Nephron (organoid): ENCODE measurements at regions not wholly inside any gene's neighbourhood (a gene's known extent, or its start where the extent isn't known, plus 50 kb on each side); places are given as distances from the start of the nearest gene placed in this dataset.

Experiments
- H3K27ac Mint-ChIP-seq, 3 experiments: 2 replicates each; pipeline ENCODE4 v1.8.0; 2020; ENCODE audit warnings: mixed read lengths in 3 of 3, mild to moderate bottlenecking in 2 of 3, moderate library complexity in 1 of 3
- H3K27me3 Mint-ChIP-seq: 2 replicates; pipeline ENCODE4 v1.8.0; 2021; ENCODE audit warnings: low read depth, mild to moderate bottlenecking, moderate library complexity, mixed read lengths
- H3K36me3 Mint-ChIP-seq: 2 replicates; pipeline ENCODE4 v1.8.0; 2020; ENCODE audit warnings: low read depth, mixed read lengths
- H3K4me1 Mint-ChIP-seq: 2 replicates; pipeline ENCODE4 v1.8.0; 2020; ENCODE audit warnings: mixed read lengths
- H3K4me3 Mint-ChIP-seq, 3 experiments: 2 replicates each; pipeline ENCODE4 v1.8.0; 2020; ENCODE audit warnings: mild to moderate bottlenecking in 3 of 3, mixed read lengths in 3 of 3, moderate library complexity in 2 of 3
- H3K9me3 Mint-ChIP-seq: 2 replicates; pipeline ENCODE4 v1.8.0; 2020; ENCODE audit warnings: mixed read lengths
- TF ChIP-seq, protein P1 (sequence below), 3 experiments: fragments of 200-600 bp; sonication (generic); IDR thresholded peaks; one replicate each; pipeline ENCODE4 v1.5.0; 2021; ENCODE audit warnings: antibody characterized with exemption in 3 of 3; ENCODE audit not compliant: unreplicated experiment in 3 of 3

DNA sequence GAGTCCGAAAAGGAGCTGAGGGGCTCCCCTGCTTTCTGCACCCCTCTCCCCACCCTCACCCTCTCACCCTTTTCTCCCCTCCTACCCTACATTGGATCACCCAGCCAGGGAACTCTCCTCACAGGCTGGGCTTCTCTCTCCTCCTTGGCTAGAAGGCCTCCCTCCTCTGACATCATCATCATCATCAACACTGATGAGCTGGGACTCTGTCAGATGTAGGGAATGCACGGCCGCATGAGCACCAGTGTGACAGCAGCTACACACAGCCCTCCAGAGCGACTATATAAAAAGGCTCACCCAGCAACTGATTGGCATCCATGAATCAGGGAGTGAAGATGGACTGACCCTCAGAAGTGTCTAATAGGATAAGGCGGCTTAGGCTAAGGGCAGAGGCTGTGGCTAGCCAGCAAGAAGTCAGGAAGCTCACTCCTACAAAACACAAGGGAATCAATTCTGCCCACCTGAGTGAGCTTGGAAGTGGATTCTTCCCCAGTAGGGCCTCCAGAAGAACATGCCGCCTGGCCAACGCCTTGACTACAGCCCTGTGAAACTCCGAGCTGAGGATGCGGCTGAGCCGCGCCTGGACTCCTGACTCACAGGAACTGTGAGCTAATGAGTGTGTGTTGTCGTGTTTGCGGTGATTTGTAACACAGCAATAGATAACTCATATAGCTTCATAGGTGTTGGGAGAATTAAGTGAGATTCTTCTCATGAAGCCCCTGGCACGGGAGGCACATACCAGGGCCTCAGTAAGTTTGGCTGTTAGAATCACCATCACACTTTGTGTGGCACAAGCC is 147.6 kb downstream of the FAM43A start:
- H3K4me3 Mint-ChIP-seq, result no peak overlapping the region
- no peak overlapping the region for H3K27ac Mint-ChIP-seq
- peaks cover 4% of the 10 kb centered on the region for H3K27me3 Mint-ChIP-seq
- H3K9me3 Mint-ChIP-seq, result peaks cover 3% of the 10 kb centered on the region
- H3K36me3 Mint-ChIP-seq, result no peaks in the 10 kb centered on the region
- no peaks in the 10 kb centered on the region for H3K4me1 Mint-ChIP-seq
- TF ChIP-seq, protein P1, sequence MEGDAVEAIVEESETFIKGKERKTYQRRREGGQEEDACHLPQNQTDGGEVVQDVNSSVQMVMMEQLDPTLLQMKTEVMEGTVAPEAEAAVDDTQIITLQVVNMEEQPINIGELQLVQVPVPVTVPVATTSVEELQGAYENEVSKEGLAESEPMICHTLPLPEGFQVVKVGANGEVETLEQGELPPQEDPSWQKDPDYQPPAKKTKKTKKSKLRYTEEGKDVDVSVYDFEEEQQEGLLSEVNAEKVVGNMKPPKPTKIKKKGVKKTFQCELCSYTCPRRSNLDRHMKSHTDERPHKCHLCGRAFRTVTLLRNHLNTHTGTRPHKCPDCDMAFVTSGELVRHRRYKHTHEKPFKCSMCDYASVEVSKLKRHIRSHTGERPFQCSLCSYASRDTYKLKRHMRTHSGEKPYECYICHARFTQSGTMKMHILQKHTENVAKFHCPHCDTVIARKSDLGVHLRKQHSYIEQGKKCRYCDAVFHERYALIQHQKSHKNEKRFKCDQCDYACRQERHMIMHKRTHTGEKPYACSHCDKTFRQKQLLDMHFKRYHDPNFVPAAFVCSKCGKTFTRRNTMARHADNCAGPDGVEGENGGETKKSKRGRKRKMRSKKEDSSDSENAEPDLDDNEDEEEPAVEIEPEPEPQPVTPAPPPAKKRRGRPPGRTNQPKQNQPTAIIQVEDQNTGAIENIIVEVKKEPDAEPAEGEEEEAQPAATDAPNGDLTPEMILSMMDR (IDR thresholded peaks at IDR 0.05; ENCODE audit: unreplicated experiment in 3 of 3), result no peak

DNA sequence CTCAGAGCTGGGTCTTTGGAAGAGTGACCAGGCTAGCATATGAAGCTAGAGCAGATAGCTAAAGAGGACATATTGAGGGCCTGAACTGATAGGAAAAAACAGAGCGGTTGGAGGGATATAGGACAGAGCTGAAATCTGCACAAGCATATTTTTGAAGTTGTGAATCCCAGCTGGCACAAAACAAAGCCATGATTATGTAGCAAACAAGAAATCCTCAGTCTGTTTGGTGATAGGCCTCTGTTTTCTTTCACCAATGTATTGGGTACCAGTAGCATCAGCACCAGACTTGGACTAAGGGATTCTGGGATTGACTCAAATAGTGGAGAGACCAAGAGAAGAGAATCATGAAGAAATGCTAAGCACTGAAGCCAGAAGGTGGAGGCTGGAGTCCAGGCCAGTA is 151.0 kb downstream of the FAM43A start:
- TF ChIP-seq, protein P1 (IDR thresholded peaks at IDR 0.05; ENCODE audit: unreplicated experiment in 3 of 3), result no peak
- Mint-ChIP-seq H3K4me1 (no peaks in the 10 kb centered on the region), H3K9me3 (no peaks in the 10 kb centered on the region), H3K4me3 (no peak overlapping the region), H3K27me3 (peaks cover 4% of the 10 kb centered on the region), H3K36me3 (no peaks in the 10 kb centered on the region), H3K27ac (no peak overlapping the region)

DNA sequence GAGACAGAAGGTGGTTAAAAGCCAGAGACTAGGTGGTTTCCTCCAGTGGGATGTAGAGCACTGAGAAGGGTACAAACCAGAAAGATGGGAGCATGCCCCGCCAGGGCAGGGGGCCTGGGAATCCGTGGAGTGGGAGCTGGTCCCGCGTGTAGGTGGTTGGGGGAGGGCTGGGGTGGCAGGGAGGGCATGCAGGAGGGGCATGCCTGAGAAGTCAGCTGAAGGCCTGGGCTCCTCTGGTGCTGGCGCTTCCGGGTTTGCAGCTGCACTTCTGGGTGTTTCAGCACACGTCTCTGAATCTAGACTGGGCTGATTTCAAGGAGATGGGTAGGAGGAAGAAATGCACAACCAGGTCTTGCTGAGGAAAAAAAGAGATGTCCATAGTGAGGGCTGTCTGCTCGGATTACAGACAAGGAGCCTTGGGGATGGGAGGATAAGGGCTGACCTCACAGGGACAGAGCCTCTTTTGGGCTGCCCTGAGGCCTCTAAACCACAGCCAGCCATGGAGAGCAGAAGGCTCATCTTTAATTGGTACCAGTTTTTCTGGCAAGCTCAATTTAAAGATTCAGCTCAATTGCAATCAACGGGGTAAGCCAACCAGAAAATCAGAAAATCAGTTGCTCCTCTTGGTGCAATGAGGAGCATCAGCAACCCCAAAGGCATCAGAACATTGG is 151.9 kb downstream of the FAM43A start:
- Mint-ChIP-seq H3K4me1 (no peaks in the 10 kb centered on the region), H3K27me3 (peaks cover 4% of the 10 kb centered on the region), H3K27ac (no peak overlapping the region), H3K4me3 (no peak overlapping the region), H3K36me3 (no peaks in the 10 kb centered on the region), H3K9me3 (no peaks in the 10 kb centered on the region)
- TF ChIP-seq, protein P1 (IDR thresholded peaks at IDR 0.05; ENCODE audit: unreplicated experiment in 3 of 3), result no peak

DNA sequence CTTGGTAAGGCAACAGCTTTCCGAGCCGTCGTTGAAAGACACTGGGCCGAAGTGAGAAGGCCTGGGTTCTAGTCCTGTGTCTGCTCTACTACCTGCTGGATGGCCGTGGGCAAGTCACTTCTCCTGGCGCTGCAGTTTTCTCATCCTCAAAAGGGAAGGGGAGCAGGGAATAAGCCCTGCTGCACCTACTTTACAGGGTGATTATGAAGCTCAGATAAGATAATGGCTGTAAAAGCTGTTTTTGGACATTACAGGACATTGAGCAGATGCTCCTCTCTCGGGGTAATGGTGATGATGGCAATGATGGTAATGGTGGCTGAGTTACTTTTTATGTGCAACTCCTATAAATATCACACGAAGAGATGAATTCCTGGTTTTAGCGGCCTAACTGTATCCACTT is 152.6 kb downstream of the FAM43A start:
- no peaks in the 10 kb centered on the region for H3K36me3 Mint-ChIP-seq
- H3K4me1 Mint-ChIP-seq, result no peaks in the 10 kb centered on the region
- H3K4me3 Mint-ChIP-seq, result no peak overlapping the region
- no peak overlapping the region for H3K27ac Mint-ChIP-seq
- peaks cover 4% of the 10 kb centered on the region for H3K27me3 Mint-ChIP-seq
- no peaks in the 10 kb centered on the region for H3K9me3 Mint-ChIP-seq
- TF ChIP-seq, protein P1 (IDR thresholded peaks at IDR 0.05; ENCODE audit: unreplicated experiment in 3 of 3), result no peak

DNA sequence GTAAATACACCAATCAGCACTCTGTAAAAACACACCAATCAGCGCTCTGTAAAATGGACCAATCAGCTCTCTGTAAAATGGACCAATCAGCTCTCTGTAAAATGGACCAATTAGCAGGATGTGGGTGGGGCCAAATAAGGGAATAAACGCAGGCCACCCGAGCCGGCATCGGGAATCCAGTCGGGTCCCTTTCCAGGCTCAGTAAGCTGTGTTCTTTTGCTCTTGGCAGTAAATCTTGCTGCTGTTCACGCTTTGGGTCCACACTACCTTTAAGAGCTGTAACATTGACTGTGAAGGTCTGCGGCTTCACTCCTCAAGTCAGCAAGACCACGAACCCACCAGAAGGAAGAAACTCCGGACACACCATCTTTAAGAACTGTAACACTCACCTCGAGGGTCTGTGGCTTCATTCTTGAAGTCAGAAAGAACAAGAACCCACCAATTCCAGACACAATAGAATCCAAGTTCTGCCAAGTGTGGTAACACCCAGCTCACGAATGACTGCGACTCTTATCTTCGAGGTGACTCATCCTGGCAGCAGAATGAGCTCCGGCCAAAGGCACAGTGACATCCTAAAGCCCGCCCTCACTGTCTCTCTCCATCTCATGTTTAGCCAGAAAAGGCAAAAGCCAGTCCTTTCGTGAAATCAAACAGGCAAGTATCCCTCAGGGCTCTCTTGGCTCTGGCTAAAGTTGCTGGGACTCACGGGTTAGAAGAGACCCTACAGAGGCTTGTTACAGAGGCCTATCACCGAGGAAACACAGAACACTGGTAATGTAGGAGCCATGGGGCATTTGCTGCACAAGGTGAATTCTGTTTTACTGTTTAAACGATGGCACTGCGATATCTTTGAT is 155.2 kb downstream of the FAM43A start:
- H3K4me3 Mint-ChIP-seq, result no peak overlapping the region
- H3K27me3 Mint-ChIP-seq, result peaks cover 4% of the 10 kb centered on the region
- H3K36me3 Mint-ChIP-seq, result no peaks in the 10 kb centered on the region
- TF ChIP-seq, protein P1 (IDR thresholded peaks at IDR 0.05; ENCODE audit: unreplicated experiment in 3 of 3), result no peak
- no peaks in the 10 kb centered on the region for H3K4me1 Mint-ChIP-seq
- H3K27ac Mint-ChIP-seq, result no peak overlapping the region
- no peaks in the 10 kb centered on the region for H3K9me3 Mint-ChIP-seq
